OCI-LY7 (cell line): ENCODE measurements at regions not wholly inside any gene's neighbourhood (a gene's known extent, or its start where the extent isn't known, plus 50 kb on each side); places are given as distances from the start of the nearest gene placed in this dataset.

Experiments
- BruUV-seq: library from RNA; stranded (reverse); fragments of 400-500 nt; replicated peaks from 2 replicates; lab custom pipeline; 2021; lab: Mats Ljungman, UMichigan
- CTCF ChIA-PET: fragments of 300-600 bp; sonication (Branson Sonifier 250); formaldehyde crosslinking; loops from one replicate; lab custom pipeline; 2022; ENCODE audit warnings: antibody characterized with exemption; ENCODE audit not compliant: unreplicated experiment; lab: Charles Lee
- POLR2A ChIA-PET: fragments of 300-600 bp; sonication (Branson Sonifier 250); formaldehyde crosslinking; loops from one replicate; lab custom pipeline; 2022; ENCODE audit warnings: antibody characterized with exemption; lab: Charles Lee
- DNase-seq: peaks from one replicate; pipeline ENCODE4 v3.0.0-alpha.2; 2015; ENCODE audit warnings: low spot score
- H2AFZ ChIP-seq: fragments of 200-600 bp; sonication (generic), shearing (Covaris generic); 2 replicates; pipeline ENCODE4 v1.6.1; 2014; ENCODE audit warnings: mild to moderate bottlenecking, antibody characterized with exemption, low read length, moderate library complexity
- H3K27ac ChIP-seq: fragments of 200-600 bp; sonication (generic); 2 replicates; pipeline ENCODE4 v1.5.1; 2014; ENCODE audit warnings: mixed run types, low read depth, mild to moderate bottlenecking, moderate library complexity, low read length, inconsistent platforms; ENCODE audit not compliant: poor library complexity, severe bottlenecking
- H3K36me3 ChIP-seq: fragments of 200-600 bp; sonication (generic); 2 replicates; pipeline ENCODE4 v1.6.1; 2014; ENCODE audit warnings: mild to moderate bottlenecking, antibody characterized with exemption, low read length, moderate library complexity, mixed read lengths; ENCODE audit not compliant: insufficient read depth
- H3K4me1 ChIP-seq: fragments of 200-600 bp; sonication (generic); 2 replicates; pipeline ENCODE4 v1.5.1; 2014; ENCODE audit warnings: mild to moderate bottlenecking, low read length; ENCODE audit not compliant: insufficient read depth, poor library complexity, severe bottlenecking
- H3K4me2 ChIP-seq: fragments of 200-600 bp; sonication (generic); 2 replicates; pipeline ENCODE4 v1.6.1; 2014; ENCODE audit warnings: mild to moderate bottlenecking, low read length
- H3K4me3 ChIP-seq: fragments of 200-600 bp; sonication (generic); 2 replicates; pipeline ENCODE4 v1.5.1; 2014; ENCODE audit warnings: mild to moderate bottlenecking, low read depth, low read length; ENCODE audit not compliant: poor library complexity, severe bottlenecking
- H3K79me2 ChIP-seq: fragments of 200-600 bp; sonication (generic); 2 replicates; pipeline ENCODE4 v1.6.1; 2016; ENCODE audit warnings: low read depth, mild to moderate bottlenecking, low read length, moderate library complexity, mixed read lengths; ENCODE audit not compliant: insufficient read depth
- H3K9me2 ChIP-seq: fragments of 200-600 bp; sonication (generic); 2 replicates; pipeline ENCODE4 v1.6.1; 2016; ENCODE audit warnings: mild to moderate bottlenecking, low read length, mixed read lengths; ENCODE audit not compliant: insufficient read depth
- H3K9me3 ChIP-seq: fragments of 200-600 bp; sonication (generic); 2 replicates; pipeline ENCODE4 v1.6.1; 2014; ENCODE audit warnings: mild to moderate bottlenecking, mixed run types, low read length, mixed read lengths
- H4K20me1 ChIP-seq: fragments of 200-600 bp; sonication (generic); 2 replicates; pipeline ENCODE4 v1.6.1; 2014; ENCODE audit warnings: mild to moderate bottlenecking, antibody characterized with exemption, low read length, moderate library complexity, mixed read lengths; ENCODE audit not compliant: insufficient read depth
- EZH2phosphoT487 ChIP-seq: fragments of 200-600 bp; sonication (generic); IDR thresholded peaks from 2 replicates; pipeline ENCODE4 v1.6.1; 2018; ENCODE audit warnings: low read depth, borderline replicate concordance, mild to moderate bottlenecking, mixed run types, antibody characterized with exemption, low read length, moderate library complexity, mixed read lengths
- intact Hi-C: fragments of 100-400 bp; cut with micrococcal nuclease; formaldehyde crosslinking; loops from one replicate; pipeline ENCODE4 v1.10.0; 2022; ENCODE audit not compliant: unreplicated experiment
- TF ChIP-seq, protein P1 (sequence below): fragments of 200-600 bp; sonication (generic); conservative IDR thresholded peaks from 2 replicates; pipeline ENCODE4 v1.5.1; 2014; ENCODE audit warnings: mild to moderate bottlenecking, antibody characterized with exemption, low read length, moderate library complexity, mixed read lengths

GRCh38 chr11:71140206-71140919, 112.0 kb downstream of the SHANK2 start:
- DNase-seq, result no peak
- H3K79me2 ChIP-seq, result no peaks in the 10 kb centered on the region
- ChIA-PET CTCF (no interaction called here), POLR2A (no interaction called here)
- H3K36me3 ChIP-seq, result no peaks in the 10 kb centered on the region
- H3K9me3 ChIP-seq, result no peaks in the 10 kb centered on the region
- H3K27ac ChIP-seq, result no peak overlapping the region
- no peaks in the 10 kb centered on the region for H4K20me1 ChIP-seq
- H3K4me2 ChIP-seq, result no peak overlapping the region
- H3K4me3 ChIP-seq, result no peak overlapping the region
- H2AFZ ChIP-seq, result no peak overlapping the region
- H3K4me1 ChIP-seq, result peaks cover 7% of the 10 kb centered on the region
- TF ChIP-seq, protein P1, sequence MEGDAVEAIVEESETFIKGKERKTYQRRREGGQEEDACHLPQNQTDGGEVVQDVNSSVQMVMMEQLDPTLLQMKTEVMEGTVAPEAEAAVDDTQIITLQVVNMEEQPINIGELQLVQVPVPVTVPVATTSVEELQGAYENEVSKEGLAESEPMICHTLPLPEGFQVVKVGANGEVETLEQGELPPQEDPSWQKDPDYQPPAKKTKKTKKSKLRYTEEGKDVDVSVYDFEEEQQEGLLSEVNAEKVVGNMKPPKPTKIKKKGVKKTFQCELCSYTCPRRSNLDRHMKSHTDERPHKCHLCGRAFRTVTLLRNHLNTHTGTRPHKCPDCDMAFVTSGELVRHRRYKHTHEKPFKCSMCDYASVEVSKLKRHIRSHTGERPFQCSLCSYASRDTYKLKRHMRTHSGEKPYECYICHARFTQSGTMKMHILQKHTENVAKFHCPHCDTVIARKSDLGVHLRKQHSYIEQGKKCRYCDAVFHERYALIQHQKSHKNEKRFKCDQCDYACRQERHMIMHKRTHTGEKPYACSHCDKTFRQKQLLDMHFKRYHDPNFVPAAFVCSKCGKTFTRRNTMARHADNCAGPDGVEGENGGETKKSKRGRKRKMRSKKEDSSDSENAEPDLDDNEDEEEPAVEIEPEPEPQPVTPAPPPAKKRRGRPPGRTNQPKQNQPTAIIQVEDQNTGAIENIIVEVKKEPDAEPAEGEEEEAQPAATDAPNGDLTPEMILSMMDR, result no peak
- TF ChIP-seq EZH2phosphoT487, result no peak
- H3K9me2 ChIP-seq, result no peaks in the 10 kb centered on the region
- intact Hi-C loops, result no loop called here
- BruUV-seq, result no TSS peak

GRCh38 chr11:71139516-71140205, 112.7 kb downstream of the SHANK2 start:
- H3K36me3 ChIP-seq, result no peaks in the 10 kb centered on the region
- ChIA-PET CTCF (no interaction called here), POLR2A (no interaction called here)
- no peaks in the 10 kb centered on the region for H3K79me2 ChIP-seq
- no peak overlapping the region for H2AFZ ChIP-seq
- no peak overlapping the region for H3K4me3 ChIP-seq
- no peak for TF ChIP-seq EZH2phosphoT487
- TF ChIP-seq, protein P1, result no peak
- intact Hi-C loops, result no loop called here
- no peak overlapping the region for H3K27ac ChIP-seq
- H3K4me1 ChIP-seq, result peaks cover 7% of the 10 kb centered on the region
- no peaks in the 10 kb centered on the region for H3K9me3 ChIP-seq
- H3K9me2 ChIP-seq, result no peaks in the 10 kb centered on the region
- no TSS peak for BruUV-seq
- H4K20me1 ChIP-seq, result no peaks in the 10 kb centered on the region
- no peak overlapping the region for H3K4me2 ChIP-seq
- no peak for DNase-seq
